ENCODE measurements at regions not wholly inside any gene's neighbourhood (a gene's known extent, or its start where the extent isn't known, plus 50 kb on each side); places are given as distances from the start of the nearest gene placed in this dataset.
"Not testable (repeated sequence)": the region's sequence is repeated elsewhere in the genome, so short reads cannot be mapped to it uniquely, and the experiment has no call there.

DNA sequence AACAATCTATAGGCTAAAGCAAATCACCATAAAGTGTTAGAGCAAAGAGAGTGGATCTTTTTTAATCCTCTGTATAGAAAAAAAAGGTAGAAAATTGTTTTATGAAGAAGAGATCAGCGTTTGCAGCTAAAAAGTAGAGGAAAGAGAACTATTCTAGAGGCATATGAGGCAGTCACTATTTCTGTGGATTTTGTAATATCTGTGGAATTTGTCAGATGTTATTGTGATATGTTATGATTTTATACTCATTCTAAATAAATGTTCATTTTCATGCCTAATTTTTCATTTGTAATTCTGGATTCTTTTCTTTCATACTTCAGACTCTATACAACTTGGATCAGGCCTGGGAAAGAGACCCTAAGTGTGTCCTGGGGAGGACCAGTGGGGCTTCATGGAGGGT lies 295.0 kb upstream of the LYZL1 start:
- TF ChIP-seq, protein P1, sequence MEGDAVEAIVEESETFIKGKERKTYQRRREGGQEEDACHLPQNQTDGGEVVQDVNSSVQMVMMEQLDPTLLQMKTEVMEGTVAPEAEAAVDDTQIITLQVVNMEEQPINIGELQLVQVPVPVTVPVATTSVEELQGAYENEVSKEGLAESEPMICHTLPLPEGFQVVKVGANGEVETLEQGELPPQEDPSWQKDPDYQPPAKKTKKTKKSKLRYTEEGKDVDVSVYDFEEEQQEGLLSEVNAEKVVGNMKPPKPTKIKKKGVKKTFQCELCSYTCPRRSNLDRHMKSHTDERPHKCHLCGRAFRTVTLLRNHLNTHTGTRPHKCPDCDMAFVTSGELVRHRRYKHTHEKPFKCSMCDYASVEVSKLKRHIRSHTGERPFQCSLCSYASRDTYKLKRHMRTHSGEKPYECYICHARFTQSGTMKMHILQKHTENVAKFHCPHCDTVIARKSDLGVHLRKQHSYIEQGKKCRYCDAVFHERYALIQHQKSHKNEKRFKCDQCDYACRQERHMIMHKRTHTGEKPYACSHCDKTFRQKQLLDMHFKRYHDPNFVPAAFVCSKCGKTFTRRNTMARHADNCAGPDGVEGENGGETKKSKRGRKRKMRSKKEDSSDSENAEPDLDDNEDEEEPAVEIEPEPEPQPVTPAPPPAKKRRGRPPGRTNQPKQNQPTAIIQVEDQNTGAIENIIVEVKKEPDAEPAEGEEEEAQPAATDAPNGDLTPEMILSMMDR (IDR thresholded peaks at IDR 0.05; ENCODE audit: partially characterized antibody, unreplicated experiment) = no peak
- Mint-ChIP-seq H3K27ac (ENCODE audit: unreplicated experiment) (no peak overlapping the region), H3K9me3 (ENCODE audit: unreplicated experiment) (peaks cover 2% of the 10 kb centered on the region), H3K4me1 (ENCODE audit: low read depth, unreplicated experiment) (no peaks in the 10 kb centered on the region), H3K27me3 (ENCODE audit: unreplicated experiment) (peaks cover 1% of the 10 kb centered on the region), H3K4me3 (ENCODE audit: unreplicated experiment) (no peak overlapping the region), H3K36me3 (ENCODE audit: unreplicated experiment) (no peaks in the 10 kb centered on the region)
- no peak for DNase-seq

DNA sequence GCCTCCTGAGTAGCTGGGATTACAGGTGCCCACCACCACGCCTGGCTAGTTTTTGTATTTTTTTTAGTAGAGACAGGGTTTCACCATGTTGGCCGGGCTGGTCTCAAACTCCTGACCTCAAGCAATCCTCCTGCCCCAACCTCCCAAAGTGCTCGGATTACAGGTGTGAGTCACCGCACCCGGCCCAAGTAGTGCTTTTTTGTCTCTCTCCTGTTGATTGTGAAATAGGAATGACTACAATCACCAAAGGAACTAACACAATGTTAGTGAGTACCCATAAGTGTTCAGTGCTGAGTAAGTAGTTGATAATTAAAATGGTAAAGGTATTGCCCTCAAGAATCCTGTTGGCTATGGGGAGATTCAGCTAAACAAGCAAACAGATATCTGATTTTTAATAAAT lies 294.1 kb upstream of the LYZL1 start:
- DNase-seq; H3K27me3 Mint-ChIP-seq (ENCODE audit: unreplicated experiment); H3K27ac Mint-ChIP-seq (ENCODE audit: unreplicated experiment); H3K36me3 Mint-ChIP-seq (ENCODE audit: unreplicated experiment); H3K4me1 Mint-ChIP-seq (ENCODE audit: low read depth, unreplicated experiment); H3K4me3 Mint-ChIP-seq (ENCODE audit: unreplicated experiment); H3K9me3 Mint-ChIP-seq (ENCODE audit: unreplicated experiment): not testable (repeated sequence)

DNA sequence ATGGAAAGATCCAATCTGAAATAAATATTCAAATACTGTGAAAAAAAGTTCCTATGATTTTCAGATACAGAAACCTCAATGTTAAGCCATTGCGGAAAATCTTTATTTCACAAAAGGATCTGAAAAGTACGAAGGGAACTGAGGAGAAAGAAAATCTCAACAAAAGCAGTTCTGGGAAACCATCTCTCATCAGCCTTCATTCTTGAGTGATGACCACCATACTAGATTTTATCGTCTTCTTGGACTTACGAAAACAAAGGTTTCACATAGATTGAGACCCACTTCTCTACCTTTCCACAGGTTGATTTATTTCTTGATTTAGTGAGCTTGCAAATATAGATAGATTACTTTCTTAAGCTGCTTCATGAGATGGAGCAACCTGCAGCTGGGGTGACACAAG lies 293.4 kb upstream of the LYZL1 start:
- Mint-ChIP-seq H3K27ac (ENCODE audit: unreplicated experiment) (no peak overlapping the region), H3K36me3 (ENCODE audit: unreplicated experiment) (no peaks in the 10 kb centered on the region), H3K27me3 (ENCODE audit: unreplicated experiment) (peaks cover 2% of the 10 kb centered on the region), H3K4me3 (ENCODE audit: unreplicated experiment) (no peak overlapping the region), H3K4me1 (ENCODE audit: low read depth, unreplicated experiment) (no peaks in the 10 kb centered on the region), H3K9me3 (ENCODE audit: unreplicated experiment) (no peaks in the 10 kb centered on the region)
- TF ChIP-seq, protein P1 (IDR thresholded peaks at IDR 0.05; ENCODE audit: partially characterized antibody, unreplicated experiment) = no peak
- DNase-seq = no peak

DNA sequence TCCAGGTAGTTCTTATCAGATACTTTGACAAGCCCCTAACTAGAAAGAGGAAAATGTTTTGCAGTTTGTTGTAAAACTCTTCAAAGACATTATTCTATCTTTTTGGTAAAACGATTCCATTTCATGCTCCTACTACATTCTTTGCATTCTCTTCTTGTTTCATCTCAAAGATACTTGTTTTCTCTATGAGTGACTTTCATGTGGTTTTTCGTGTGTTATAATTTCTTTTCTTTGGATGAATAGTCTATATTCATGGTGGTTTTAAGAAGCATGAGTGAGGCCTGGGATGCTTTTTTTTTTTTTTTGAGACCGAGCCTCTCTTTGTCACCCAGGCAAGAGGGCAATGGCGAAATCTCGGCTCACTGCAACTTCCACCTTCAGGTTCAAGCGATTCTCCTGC lies 292.5 kb upstream of the LYZL1 start:
- DNase-seq = no peak
- H3K4me3 Mint-ChIP-seq (ENCODE audit: unreplicated experiment) = no peak overlapping the region
- no peak overlapping the region for H3K27ac Mint-ChIP-seq (ENCODE audit: unreplicated experiment)

DNA sequence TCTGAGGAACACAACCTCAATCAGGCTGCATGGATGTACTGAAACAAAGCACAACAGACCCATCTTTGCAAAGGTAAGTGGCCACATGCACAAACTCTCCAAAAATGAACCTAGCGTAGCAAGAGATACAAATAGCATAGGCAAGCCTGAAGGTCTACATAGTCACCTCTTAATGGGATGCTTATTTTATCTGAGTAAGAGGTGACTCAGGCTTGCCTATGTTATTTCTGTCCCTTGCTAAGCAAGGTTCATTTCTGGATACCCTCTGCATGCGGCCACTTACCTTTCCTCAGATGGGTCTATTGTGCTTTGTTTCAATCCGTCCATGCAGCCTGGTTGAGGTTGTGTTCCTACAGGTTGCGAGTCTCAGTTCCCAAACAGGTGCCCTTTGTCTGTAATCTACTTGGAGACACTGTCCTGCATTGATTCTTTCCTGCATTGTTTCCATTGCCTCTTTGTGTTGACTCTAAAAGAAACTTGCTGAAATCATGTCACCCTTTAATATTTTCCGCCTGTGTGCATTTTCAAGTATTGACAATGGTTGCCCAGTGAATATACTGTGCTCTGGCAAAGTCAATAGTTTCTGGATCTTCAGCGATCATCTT lies 291.8 kb upstream of the LYZL1 start:
- DNase-seq = no peak
- H3K36me3 Mint-ChIP-seq (ENCODE audit: unreplicated experiment) = no peaks in the 10 kb centered on the region
- H3K27me3 Mint-ChIP-seq (ENCODE audit: unreplicated experiment) = peaks cover 2% of the 10 kb centered on the region
- H3K27ac Mint-ChIP-seq (ENCODE audit: unreplicated experiment) = no peak overlapping the region
- H3K9me3 Mint-ChIP-seq (ENCODE audit: unreplicated experiment) = no peaks in the 10 kb centered on the region
- TF ChIP-seq, protein P1 (IDR thresholded peaks at IDR 0.05; ENCODE audit: partially characterized antibody, unreplicated experiment) = no peak
- no peaks in the 10 kb centered on the region for H3K4me1 Mint-ChIP-seq (ENCODE audit: low read depth, unreplicated experiment)
- H3K4me3 Mint-ChIP-seq (ENCODE audit: unreplicated experiment) = no peak overlapping the region

More for the DNA sequence above, 292.5 kb upstream of the LYZL1 start:
- TF ChIP-seq, protein P1 (IDR thresholded peaks at IDR 0.05; ENCODE audit: partially characterized antibody, unreplicated experiment) = no peak
- Mint-ChIP-seq H3K27me3 (ENCODE audit: unreplicated experiment) (peaks cover 2% of the 10 kb centered on the region), H3K36me3 (ENCODE audit: unreplicated experiment) (no peaks in the 10 kb centered on the region), H3K4me1 (ENCODE audit: low read depth, unreplicated experiment) (no peaks in the 10 kb centered on the region), H3K9me3 (ENCODE audit: unreplicated experiment) (no peaks in the 10 kb centered on the region)
